OCI-LY1 (cell line): ENCODE measurements at regions not wholly inside any gene's neighbourhood (a gene's known extent, or its start where the extent isn't known, plus 50 kb on each side); places are given as distances from the start of the nearest gene placed in this dataset.

Source experiments
- EZH2 ChIP-seq: fragments of 200-600 bp; sonication (generic), shearing (Covaris generic); IDR thresholded peaks from 2 replicates; pipeline ENCODE4 v1.8.0; 2017; ENCODE audit warnings: borderline replicate concordance, mixed run types, mild to moderate bottlenecking, antibody characterized with exemption, low read length, moderate library complexity, mixed read lengths
- TF ChIP-seq, protein P1 (sequence below): fragments of 200-600 bp; sonication (generic), shearing (Covaris generic); IDR thresholded peaks from 2 replicates; pipeline ENCODE4 v1.5.1; 2017; ENCODE audit warnings: mild to moderate bottlenecking, antibody characterized with exemption, low read length, moderate library complexity, mixed read lengths

GRCh38 chr7:12757443-12757842 is 70.0 kb downstream of the ARL4A start:
- TF ChIP-seq, protein P1, sequence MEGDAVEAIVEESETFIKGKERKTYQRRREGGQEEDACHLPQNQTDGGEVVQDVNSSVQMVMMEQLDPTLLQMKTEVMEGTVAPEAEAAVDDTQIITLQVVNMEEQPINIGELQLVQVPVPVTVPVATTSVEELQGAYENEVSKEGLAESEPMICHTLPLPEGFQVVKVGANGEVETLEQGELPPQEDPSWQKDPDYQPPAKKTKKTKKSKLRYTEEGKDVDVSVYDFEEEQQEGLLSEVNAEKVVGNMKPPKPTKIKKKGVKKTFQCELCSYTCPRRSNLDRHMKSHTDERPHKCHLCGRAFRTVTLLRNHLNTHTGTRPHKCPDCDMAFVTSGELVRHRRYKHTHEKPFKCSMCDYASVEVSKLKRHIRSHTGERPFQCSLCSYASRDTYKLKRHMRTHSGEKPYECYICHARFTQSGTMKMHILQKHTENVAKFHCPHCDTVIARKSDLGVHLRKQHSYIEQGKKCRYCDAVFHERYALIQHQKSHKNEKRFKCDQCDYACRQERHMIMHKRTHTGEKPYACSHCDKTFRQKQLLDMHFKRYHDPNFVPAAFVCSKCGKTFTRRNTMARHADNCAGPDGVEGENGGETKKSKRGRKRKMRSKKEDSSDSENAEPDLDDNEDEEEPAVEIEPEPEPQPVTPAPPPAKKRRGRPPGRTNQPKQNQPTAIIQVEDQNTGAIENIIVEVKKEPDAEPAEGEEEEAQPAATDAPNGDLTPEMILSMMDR, result no peak
- no peak for TF ChIP-seq EZH2
